Central memory CD8-positive, alpha-beta T cell (primary cell): ENCODE measurements at regions not wholly inside any gene's neighbourhood (a gene's known extent, or its start where the extent isn't known, plus 50 kb on each side); places are given as distances from the start of the nearest gene placed in this dataset.
"Not testable (repeated sequence)": the region's sequence is repeated elsewhere in the genome, so short reads cannot be mapped to it uniquely, and the experiment has no call there.

Experiments used
- ATAC-seq: fragments of 150-1000 bp; cut with Tn5 transposase; replicated peaks from 2 replicates; pipeline ENCODE4 v1.10.0; 2022; ENCODE audit warnings: mild to moderate bottlenecking, moderate FRiP score, moderate number of reproducible peaks; ENCODE audit not compliant: poor library complexity, severe bottlenecking; ENCODE audit errors: extremely low read depth
- DNase-seq, 2 donors: peaks; one replicate each; pipeline ENCODE4 v3.0.0; 2021; ENCODE audit warnings: low spot score in 2 of 2
- H3K27ac Mint-ChIP-seq: one replicate; pipeline ENCODE4 v1.8.0; 2022; ENCODE audit warnings: low read depth, mild to moderate bottlenecking, moderate library complexity, mixed read lengths
- H3K27me3 Mint-ChIP-seq: one replicate; pipeline ENCODE4 v1.8.0; 2022; ENCODE audit warnings: mixed read lengths
- H3K36me3 Mint-ChIP-seq: one replicate; pipeline ENCODE4 v1.8.0; 2022; ENCODE audit warnings: mild to moderate bottlenecking, moderate library complexity, mixed read lengths; ENCODE audit not compliant: insufficient read depth
- H3K4me1 Mint-ChIP-seq: one replicate; pipeline ENCODE4 v1.8.0; 2022; ENCODE audit warnings: mixed read lengths
- H3K4me3 Mint-ChIP-seq: one replicate; pipeline ENCODE4 v1.8.0; 2022; ENCODE audit warnings: mild to moderate bottlenecking, moderate library complexity, mixed read lengths
- H3K9me3 Mint-ChIP-seq: one replicate; pipeline ENCODE4 v1.8.0; 2022; ENCODE audit warnings: mixed read lengths

- not testable (repeated sequence) for DNase-seq, H3K4me3 Mint-ChIP-seq, ATAC-seq, H3K27me3 Mint-ChIP-seq, H3K4me1 Mint-ChIP-seq, H3K27ac Mint-ChIP-seq, H3K36me3 Mint-ChIP-seq
- peaks cover 15% of the 10 kb centered on the region for H3K9me3 Mint-ChIP-seq
Observed at GRCh38 chr13:109269381-109269780, 517.0 kb downstream of the IRS2 start.

- H3K27me3 Mint-ChIP-seq, H3K4me3 Mint-ChIP-seq, H3K27ac Mint-ChIP-seq, ATAC-seq, H3K4me1 Mint-ChIP-seq, DNase-seq, H3K36me3 Mint-ChIP-seq: not testable (repeated sequence)
- H3K9me3 Mint-ChIP-seq = peaks cover 18% of the 10 kb centered on the region
Observed at GRCh38 chr13:109268492-109268891, 517.9 kb downstream of the IRS2 start.

- H3K9me3 Mint-ChIP-seq = peaks cover 18% of the 10 kb centered on the region
- ATAC-seq, H3K4me3 Mint-ChIP-seq, H3K36me3 Mint-ChIP-seq, H3K27ac Mint-ChIP-seq, H3K27me3 Mint-ChIP-seq, DNase-seq, H3K4me1 Mint-ChIP-seq: not testable (repeated sequence)
Observed at GRCh38 chr13:109267400-109267799, 519.0 kb downstream of the IRS2 start.

- ATAC-seq, H3K36me3 Mint-ChIP-seq, H3K27me3 Mint-ChIP-seq, DNase-seq, H3K4me3 Mint-ChIP-seq, H3K27ac Mint-ChIP-seq, H3K4me1 Mint-ChIP-seq: not testable (repeated sequence)
- peaks cover 22% of the 10 kb centered on the region for H3K9me3 Mint-ChIP-seq
Observed at GRCh38 chr13:109265438-109265742, 521.0 kb downstream of the IRS2 start.

- not testable (repeated sequence) for H3K4me1 Mint-ChIP-seq, H3K4me3 Mint-ChIP-seq, H3K27me3 Mint-ChIP-seq
Observed at GRCh38 chr13:109264603-109265437, 521.6 kb downstream of the IRS2 start.

GRCh38 chr13:109257761-109258157 is 528.6 kb downstream of the IRS2 start:
- not testable (repeated sequence) for ATAC-seq, H3K9me3 Mint-ChIP-seq, H3K4me3 Mint-ChIP-seq, H3K27me3 Mint-ChIP-seq, H3K27ac Mint-ChIP-seq, H3K36me3 Mint-ChIP-seq, DNase-seq, H3K4me1 Mint-ChIP-seq

More at GRCh38 chr13:109264603-109265437, 521.6 kb downstream of the IRS2 start:
- DNase-seq, H3K36me3 Mint-ChIP-seq, ATAC-seq, H3K27ac Mint-ChIP-seq: not testable (repeated sequence)
- H3K9me3 Mint-ChIP-seq = peaks cover 22% of the 10 kb centered on the region
